Right atrium auricular region (tissue), 2 donors: ENCODE measurements at regions not wholly inside any gene's neighbourhood (a gene's known extent, or its start where the extent isn't known, plus 50 kb on each side); places are given as distances from the start of the nearest gene placed in this dataset.

ENCODE experiments used
- DNase-seq: peaks from one replicate; pipeline ENCODE4 v3.0.0-alpha.2; 2019; ENCODE audit warnings: low spot score
- H3K27ac ChIP-seq, 2 donors: fragments of 200-600 bp; sonication (generic); 1 replicate in 1 of 2; 2 replicates in 1 of 2; pipeline ENCODE4 v1.5.1; 2016 to 2019
- H3K27me3 ChIP-seq, 2 donors: fragments of 200-600 bp; sonication (generic); one replicate each; pipeline versions ENCODE4 v1.5.1 to v1.6.0; 2017 to 2019
- H3K36me3 ChIP-seq: fragments of 200-600 bp; sonication (generic); one replicate; pipeline ENCODE4 v1.5.1; 2016
- H3K4me1 ChIP-seq, 2 donors: fragments of 200-600 bp; sonication (generic); one replicate each; pipeline versions ENCODE4 v1.5.1 to v1.6.0; 2017 to 2019
- H3K4me3 ChIP-seq, 2 donors: fragments of 200-600 bp; sonication (generic); 1 replicate in 1 of 2; 2 replicates in 1 of 2; pipeline ENCODE4 v1.5.1; 2017 to 2019; ENCODE audit warnings: mild to moderate bottlenecking in 1 of 2, moderate library complexity in 1 of 2
- H3K9me3 ChIP-seq, 2 donors: fragments of 200-600 bp; sonication (generic); one replicate each; pipeline ENCODE4 v1.5.1; 2019
- TF ChIP-seq, protein P1 (sequence below), 2 donors: fragments of 200-600 bp; sonication (generic); IDR thresholded peaks; one replicate each; pipeline ENCODE4 v1.5.1; 2019; ENCODE audit warnings: antibody characterized with exemption in 2 of 2

- Histone ChIP-seq H3K27me3 (no peaks in the 10 kb centered on the region), H3K27ac (no peak overlapping the region), H3K4me3 (no peak overlapping the region), H3K9me3 (peaks cover 0 to 8% of the 10 kb centered on the region in 2 donors), H3K4me1 (no peaks in the 10 kb centered on the region), H3K36me3 (no peaks in the 10 kb centered on the region)
- TF ChIP-seq, protein P1, sequence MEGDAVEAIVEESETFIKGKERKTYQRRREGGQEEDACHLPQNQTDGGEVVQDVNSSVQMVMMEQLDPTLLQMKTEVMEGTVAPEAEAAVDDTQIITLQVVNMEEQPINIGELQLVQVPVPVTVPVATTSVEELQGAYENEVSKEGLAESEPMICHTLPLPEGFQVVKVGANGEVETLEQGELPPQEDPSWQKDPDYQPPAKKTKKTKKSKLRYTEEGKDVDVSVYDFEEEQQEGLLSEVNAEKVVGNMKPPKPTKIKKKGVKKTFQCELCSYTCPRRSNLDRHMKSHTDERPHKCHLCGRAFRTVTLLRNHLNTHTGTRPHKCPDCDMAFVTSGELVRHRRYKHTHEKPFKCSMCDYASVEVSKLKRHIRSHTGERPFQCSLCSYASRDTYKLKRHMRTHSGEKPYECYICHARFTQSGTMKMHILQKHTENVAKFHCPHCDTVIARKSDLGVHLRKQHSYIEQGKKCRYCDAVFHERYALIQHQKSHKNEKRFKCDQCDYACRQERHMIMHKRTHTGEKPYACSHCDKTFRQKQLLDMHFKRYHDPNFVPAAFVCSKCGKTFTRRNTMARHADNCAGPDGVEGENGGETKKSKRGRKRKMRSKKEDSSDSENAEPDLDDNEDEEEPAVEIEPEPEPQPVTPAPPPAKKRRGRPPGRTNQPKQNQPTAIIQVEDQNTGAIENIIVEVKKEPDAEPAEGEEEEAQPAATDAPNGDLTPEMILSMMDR (IDR thresholded peaks at IDR 0.05) = no peak
- DNase-seq = no peak
These were observed 146.0 kb upstream of the SOX11 start for GRCh38 chr2:5546181-5546580.

DNA sequence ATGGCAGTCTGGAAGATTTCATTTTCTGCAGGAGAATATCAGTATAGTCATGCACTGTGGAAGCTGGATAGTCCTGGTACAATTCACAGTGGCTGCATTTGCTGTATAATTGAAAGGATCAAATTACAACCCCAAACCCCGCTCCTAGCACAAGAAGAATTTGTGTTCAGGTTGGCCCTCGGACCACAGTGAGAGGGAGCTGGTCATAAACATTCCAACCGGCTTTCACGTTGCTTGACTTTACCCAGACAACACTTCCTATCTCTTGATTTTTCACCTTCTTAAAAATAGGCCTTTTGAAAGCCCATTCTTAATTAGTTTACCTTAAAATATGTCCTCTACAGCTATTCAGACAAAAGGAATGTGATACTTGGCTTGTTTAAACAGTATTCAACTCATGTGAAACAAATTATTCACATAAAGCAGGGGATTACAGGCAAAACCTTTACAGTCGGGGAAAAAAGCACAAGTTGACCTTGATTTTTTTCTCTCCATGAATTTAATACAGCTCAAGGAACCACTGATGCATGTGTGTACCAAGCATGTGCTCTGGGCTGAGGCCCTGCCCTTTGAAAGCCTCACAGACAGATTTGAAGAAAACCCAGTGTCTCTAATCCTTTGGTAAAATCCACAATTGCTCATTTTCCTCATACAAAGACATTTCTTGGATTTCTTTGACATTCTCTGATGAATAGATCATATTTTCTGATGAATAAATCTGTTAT, 143.0 kb upstream of the SOX11 start:
- no peak overlapping the region for H3K4me3 ChIP-seq
- TF ChIP-seq, protein P1 (IDR thresholded peaks at IDR 0.05) = no peak
- peaks cover 0 to 5% of the 10 kb centered on the region in 2 donors for H3K9me3 ChIP-seq
- H3K27ac ChIP-seq = no peak overlapping the region
- H3K4me1 ChIP-seq = no peaks in the 10 kb centered on the region
- no peaks in the 10 kb centered on the region for H3K36me3 ChIP-seq
- no peak for DNase-seq
- no peaks in the 10 kb centered on the region for H3K27me3 ChIP-seq

DNA sequence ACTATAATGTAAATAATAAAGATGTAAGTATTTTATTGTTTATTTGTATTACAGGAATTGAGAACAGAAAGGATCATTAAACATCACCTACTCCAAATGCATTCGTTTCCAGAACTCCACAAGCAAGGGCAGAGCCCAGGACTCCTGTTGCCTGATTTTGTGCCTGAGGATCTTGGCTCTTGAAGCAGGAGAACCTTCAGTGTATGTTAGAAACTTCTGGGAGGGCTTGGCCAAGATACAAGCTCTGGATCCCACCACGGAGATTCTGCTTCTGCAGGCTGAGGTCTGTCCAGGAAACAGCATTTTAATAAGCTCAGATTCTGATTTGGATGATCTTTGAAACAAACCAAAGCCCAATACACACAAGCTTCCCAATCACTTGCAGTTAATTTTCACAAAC, 142.4 kb upstream of the SOX11 start:
- Histone ChIP-seq H3K4me3 (no peak overlapping the region), H3K36me3 (no peaks in the 10 kb centered on the region), H3K9me3 (no peaks in the 10 kb centered on the region), H3K27ac (no peak overlapping the region), H3K4me1 (no peaks in the 10 kb centered on the region), H3K27me3 (no peaks in the 10 kb centered on the region)
- DNase-seq = no peak
- TF ChIP-seq, protein P1 (IDR thresholded peaks at IDR 0.05) = no peak

GRCh38 chr2:5555636-5556035, 136.5 kb upstream of the SOX11 start:
- Histone ChIP-seq H3K4me3 (no peak overlapping the region), H3K27ac (no peak overlapping the region), H3K27me3 (no peaks in the 10 kb centered on the region), H3K36me3 (no peaks in the 10 kb centered on the region), H3K4me1 (no peaks in the 10 kb centered on the region), H3K9me3 (no peaks in the 10 kb centered on the region)
- no peak for DNase-seq
- TF ChIP-seq, protein P1 (IDR thresholded peaks at IDR 0.05) = no peak

DNA sequence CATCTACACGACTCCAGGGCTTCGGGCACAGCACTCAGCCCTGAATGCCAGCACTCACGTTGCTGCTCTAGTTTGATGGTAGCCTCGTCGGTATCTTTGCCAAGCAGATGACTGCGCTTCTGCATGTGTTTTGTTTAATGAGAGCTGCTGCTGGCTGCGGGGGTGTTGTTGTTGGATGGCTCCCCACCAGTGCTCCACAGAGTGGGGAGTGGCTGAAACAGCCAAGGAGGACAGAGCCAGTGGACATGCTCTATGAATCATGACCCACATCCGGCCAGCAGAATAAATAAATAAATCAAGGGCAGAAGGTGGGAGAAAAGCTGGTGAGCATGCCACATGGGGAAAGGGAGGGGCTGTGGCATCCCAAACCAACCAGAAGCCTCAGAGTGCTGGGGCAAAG, 131.2 kb upstream of the SOX11 start:
- Histone ChIP-seq H3K9me3 (no peaks in the 10 kb centered on the region), H3K4me1 (no peaks in the 10 kb centered on the region), H3K27me3 (no peaks in the 10 kb centered on the region), H3K36me3 (no peaks in the 10 kb centered on the region), H3K4me3 (no peak overlapping the region), H3K27ac (no peak overlapping the region)
- no peak for DNase-seq
- TF ChIP-seq, protein P1 (IDR thresholded peaks at IDR 0.05) = no peak

- TF ChIP-seq, protein P1 (IDR thresholded peaks at IDR 0.05) = no peak
- H3K4me1 ChIP-seq = no peaks in the 10 kb centered on the region
- no peak overlapping the region for H3K4me3 ChIP-seq
- no peaks in the 10 kb centered on the region for H3K36me3 ChIP-seq
- H3K9me3 ChIP-seq = no peaks in the 10 kb centered on the region
- no peak overlapping the region for H3K27ac ChIP-seq
- DNase-seq = no peak
- no peaks in the 10 kb centered on the region for H3K27me3 ChIP-seq
These were observed 129.8 kb upstream of the SOX11 start for GRCh38 chr2:5562426-5562825.
